IgD-negative memory B cell (primary cell): ENCODE measurements at regions not wholly inside any gene's neighbourhood (a gene's known extent, or its start where the extent isn't known, plus 50 kb on each side); places are given as distances from the start of the nearest gene placed in this dataset.

Source experiments
- H3K27ac Mint-ChIP-seq, 3 donors: one replicate each; pipeline ENCODE4 v1.8.0; 2020 to 2022; ENCODE audit warnings: mild to moderate bottlenecking in 3 of 3, mixed read lengths in 3 of 3, moderate library complexity in 1 of 3
- H3K27me3 Mint-ChIP-seq: one replicate; pipeline ENCODE4 v1.8.0; 2021; ENCODE audit warnings: mixed read lengths
- H3K36me3 Mint-ChIP-seq: one replicate; pipeline ENCODE4 v1.8.0; 2020; ENCODE audit warnings: mild to moderate bottlenecking, mixed read lengths
- H3K4me1 Mint-ChIP-seq, 3 donors: one replicate each; pipeline ENCODE4 v1.8.0; 2020 to 2022; ENCODE audit warnings: mixed read lengths in 3 of 3, mild to moderate bottlenecking in 1 of 3
- H3K4me3 Mint-ChIP-seq, 4 donors: one replicate each; pipeline ENCODE4 v1.8.0; 2020 to 2022; ENCODE audit warnings: mild to moderate bottlenecking in 4 of 4, mixed read lengths in 4 of 4, moderate library complexity in 3 of 4
- H3K9me3 Mint-ChIP-seq, 3 donors: one replicate each; pipeline ENCODE4 v1.8.0; 2020 to 2021; ENCODE audit warnings: mixed read lengths in 3 of 3, mild to moderate bottlenecking in 1 of 3

DNA sequence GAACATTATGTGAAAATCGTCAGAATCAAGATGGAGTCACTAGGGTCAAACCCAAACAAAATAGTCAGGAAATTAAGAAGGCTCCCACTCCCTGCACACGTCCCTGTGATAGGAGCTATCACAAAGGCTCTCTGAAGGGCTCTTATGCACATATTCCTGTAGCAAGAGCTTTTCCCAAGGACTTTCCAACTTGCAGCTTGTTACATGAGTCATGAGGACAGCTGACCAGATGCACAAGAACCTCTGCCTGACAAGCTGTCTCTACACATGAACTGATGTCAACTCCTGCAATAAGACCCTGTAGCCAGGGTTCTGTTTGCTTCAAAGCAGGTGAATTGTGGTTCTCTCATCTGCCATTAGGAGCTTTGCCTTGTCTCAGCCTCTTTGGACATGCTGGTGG is 122.4 kb downstream of the OLFM1 start:
- Mint-ChIP-seq H3K4me3 (no peak overlapping the region), H3K9me3 (peaks cover 1 to 8% (median 8%) of the 10 kb centered on the region in 3 donors), H3K4me1 (no peaks in the 10 kb centered on the region), H3K36me3 (peaks cover 1% of the 10 kb centered on the region), H3K27ac (no peak overlapping the region), H3K27me3 (peaks cover 10% of the 10 kb centered on the region)

GRCh38 chr9:135210676-135211523 is 123.4 kb downstream of the OLFM1 start:
- H3K4me3 Mint-ChIP-seq: no peak overlapping the region
- H3K4me1 Mint-ChIP-seq: no peaks in the 10 kb centered on the region
- H3K27me3 Mint-ChIP-seq: peaks cover 8% of the 10 kb centered on the region
- H3K27ac Mint-ChIP-seq: no peak overlapping the region
- peaks cover 1 to 10% (median 8%) of the 10 kb centered on the region in 3 donors for H3K9me3 Mint-ChIP-seq
- H3K36me3 Mint-ChIP-seq: no peaks in the 10 kb centered on the region

GRCh38 chr9:135211524-135211890 is 124.0 kb downstream of the OLFM1 start:
- H3K36me3 Mint-ChIP-seq: no peaks in the 10 kb centered on the region

GRCh38 chr9:135212961-135213360 is 125.5 kb downstream of the OLFM1 start:
- no peak overlapping the region for H3K4me3 Mint-ChIP-seq
- peaks cover 12% of the 10 kb centered on the region for H3K27me3 Mint-ChIP-seq
- no peaks in the 10 kb centered on the region for H3K36me3 Mint-ChIP-seq
- no peak overlapping the region for H3K27ac Mint-ChIP-seq
- H3K4me1 Mint-ChIP-seq: no peaks in the 10 kb centered on the region
- peaks cover 1 to 8% (median 8%) of the 10 kb centered on the region in 3 donors for H3K9me3 Mint-ChIP-seq

More at GRCh38 chr9:135211524-135211890, 124.0 kb downstream of the OLFM1 start:
- Mint-ChIP-seq H3K4me3 (no peak overlapping the region), H3K4me1 (no peaks in the 10 kb centered on the region), H3K27ac (no peak overlapping the region), H3K27me3 (peaks cover 8% of the 10 kb centered on the region), H3K9me3 (peaks cover 1 to 10% (median 8%) of the 10 kb centered on the region in 3 donors)

DNA sequence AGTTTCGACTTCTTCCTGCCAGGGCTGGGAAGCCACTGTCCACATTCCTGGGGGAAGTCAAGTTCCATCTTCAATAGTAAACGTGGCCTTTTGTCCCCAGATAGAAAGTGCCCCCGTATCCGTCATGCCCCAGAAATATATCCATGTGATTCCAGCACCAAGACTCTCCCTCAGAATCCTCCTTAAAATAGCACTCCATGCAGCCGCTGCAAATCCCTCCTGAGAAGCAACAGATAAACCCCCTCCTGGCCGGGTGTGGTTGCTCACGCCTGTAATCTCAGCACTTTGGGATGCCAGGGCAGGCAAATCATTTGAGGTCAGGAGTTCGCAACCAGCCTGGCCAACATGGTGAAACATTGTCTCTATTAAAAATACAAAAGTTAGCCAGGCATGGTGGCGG is 126.1 kb downstream of the OLFM1 start:
- no peaks in the 10 kb centered on the region for H3K4me1 Mint-ChIP-seq
- H3K27me3 Mint-ChIP-seq: peaks cover 12% of the 10 kb centered on the region
- H3K4me3 Mint-ChIP-seq: no peak overlapping the region

GRCh38 chr9:135214054-135214640 is 126.7 kb downstream of the OLFM1 start:
- H3K27ac Mint-ChIP-seq: no peak overlapping the region

More for the DNA sequence above, 126.1 kb downstream of the OLFM1 start:
- H3K9me3 Mint-ChIP-seq: peaks cover 1 to 8% (median 8%) of the 10 kb centered on the region in 3 donors
- H3K36me3 Mint-ChIP-seq: no peaks in the 10 kb centered on the region
- no peak overlapping the region for H3K27ac Mint-ChIP-seq

GRCh38 chr9:135214706-135215105 is 127.2 kb downstream of the OLFM1 start:
- Mint-ChIP-seq H3K4me1 (no peaks in the 10 kb centered on the region), H3K27ac (no peak overlapping the region), H3K9me3 (peaks cover 1 to 8% (median 4%) of the 10 kb centered on the region in 3 donors), H3K27me3 (peaks cover 13% of the 10 kb centered on the region), H3K36me3 (no peaks in the 10 kb centered on the region), H3K4me3 (no peak overlapping the region)

More at GRCh38 chr9:135214054-135214640, 126.7 kb downstream of the OLFM1 start:
- Mint-ChIP-seq H3K4me3 (no peak overlapping the region), H3K9me3 (peaks cover 1 to 8% (median 4%) of the 10 kb centered on the region in 3 donors), H3K27me3 (peaks cover 12% of the 10 kb centered on the region), H3K4me1 (no peaks in the 10 kb centered on the region), H3K36me3 (no peaks in the 10 kb centered on the region)

GRCh38 chr9:135215571-135216161 is 128.2 kb downstream of the OLFM1 start:
- no peak overlapping the region for H3K27ac Mint-ChIP-seq
- peaks cover 1 to 8% (median 4%) of the 10 kb centered on the region in 3 donors for H3K9me3 Mint-ChIP-seq
- no peaks in the 10 kb centered on the region for H3K4me1 Mint-ChIP-seq
- H3K4me3 Mint-ChIP-seq: no peak overlapping the region
- peaks cover 16% of the 10 kb centered on the region for H3K27me3 Mint-ChIP-seq
- no peaks in the 10 kb centered on the region for H3K36me3 Mint-ChIP-seq

- Mint-ChIP-seq H3K9me3 (peaks cover 1 to 5% (median 3%) of the 10 kb centered on the region in 3 donors), H3K27me3 (peaks cover 16% of the 10 kb centered on the region), H3K4me3 (no peak overlapping the region), H3K27ac (no peak overlapping the region), H3K4me1 (no peaks in the 10 kb centered on the region), H3K36me3 (no peaks in the 10 kb centered on the region)
Measured at GRCh38 chr9:135216236-135216635, 128.8 kb downstream of the OLFM1 start.

DNA sequence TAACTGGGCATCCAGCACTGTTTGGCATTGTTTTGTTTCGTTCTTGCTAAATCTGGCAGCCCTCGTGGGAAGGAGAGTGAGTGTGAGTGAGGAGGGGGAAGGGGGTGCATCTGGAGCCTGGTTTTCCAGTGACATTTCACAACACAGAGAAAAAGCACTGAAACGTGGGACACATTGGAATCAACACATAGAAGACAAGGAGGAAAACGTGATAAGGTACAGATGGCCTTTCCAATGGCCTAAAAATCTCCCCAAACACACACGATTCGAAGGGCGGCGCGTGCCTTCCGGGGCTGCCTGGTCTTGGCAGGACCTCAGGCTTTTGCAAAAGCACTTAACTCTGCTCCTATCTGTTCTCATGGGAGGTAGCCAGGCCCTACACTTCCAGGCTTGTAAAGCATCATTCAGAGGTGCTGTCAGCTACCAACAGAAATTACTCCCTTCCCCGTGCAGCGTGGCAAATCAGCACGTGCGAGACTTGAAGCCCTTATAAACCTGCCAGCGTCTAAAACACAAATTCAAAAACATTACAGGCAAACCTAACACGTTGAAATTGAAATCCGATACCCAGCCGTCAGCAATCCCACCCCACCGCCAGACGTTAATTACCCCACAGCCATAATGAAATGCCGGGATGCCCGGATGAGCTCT is 129.4 kb downstream of the OLFM1 start:
- Mint-ChIP-seq H3K4me3 (no peak overlapping the region), H3K27ac (no peak overlapping the region), H3K36me3 (no peaks in the 10 kb centered on the region), H3K4me1 (no peaks in the 10 kb centered on the region), H3K9me3 (peaks cover 1 to 5% (median 3%) of the 10 kb centered on the region in 3 donors), H3K27me3 (peaks cover 16% of the 10 kb centered on the region)

DNA sequence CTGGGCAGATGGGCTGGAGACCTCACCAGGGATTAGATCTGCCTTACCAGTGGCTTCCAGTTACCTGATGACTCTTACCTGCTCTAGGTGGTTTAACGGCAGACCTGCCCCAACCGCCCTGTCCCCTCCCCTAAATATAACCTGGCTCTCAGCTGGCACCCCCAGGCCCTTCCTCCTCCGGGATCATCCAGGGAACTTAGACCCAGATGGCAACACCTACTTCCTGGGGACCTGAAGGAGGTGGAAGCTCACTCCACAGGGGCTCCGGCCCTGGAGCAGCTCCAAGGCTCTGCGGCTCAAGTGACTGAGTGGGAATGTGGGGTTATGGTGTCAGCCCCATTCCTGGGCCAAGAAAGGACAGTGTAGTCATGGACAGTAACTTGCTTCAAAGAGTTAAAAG is 130.4 kb downstream of the OLFM1 start:
- Mint-ChIP-seq H3K4me1 (no peaks in the 10 kb centered on the region), H3K27me3 (peaks cover 16% of the 10 kb centered on the region), H3K27ac (no peak overlapping the region), H3K9me3 (peaks cover 0 to 3% (median 0%) of the 10 kb centered on the region in 3 donors), H3K36me3 (no peaks in the 10 kb centered on the region), H3K4me3 (no peak overlapping the region)

GRCh38 chr9:135218331-135219225 is 131.1 kb downstream of the OLFM1 start:
- peaks cover 0 to 3% (median 0%) of the 10 kb centered on the region in 3 donors for H3K9me3 Mint-ChIP-seq
- no peak overlapping the region for H3K4me3 Mint-ChIP-seq
- no peaks in the 10 kb centered on the region for H3K36me3 Mint-ChIP-seq
- no peak overlapping the region for H3K27ac Mint-ChIP-seq
- H3K27me3 Mint-ChIP-seq: peaks cover 13% of the 10 kb centered on the region
- H3K4me1 Mint-ChIP-seq: no peaks in the 10 kb centered on the region

DNA sequence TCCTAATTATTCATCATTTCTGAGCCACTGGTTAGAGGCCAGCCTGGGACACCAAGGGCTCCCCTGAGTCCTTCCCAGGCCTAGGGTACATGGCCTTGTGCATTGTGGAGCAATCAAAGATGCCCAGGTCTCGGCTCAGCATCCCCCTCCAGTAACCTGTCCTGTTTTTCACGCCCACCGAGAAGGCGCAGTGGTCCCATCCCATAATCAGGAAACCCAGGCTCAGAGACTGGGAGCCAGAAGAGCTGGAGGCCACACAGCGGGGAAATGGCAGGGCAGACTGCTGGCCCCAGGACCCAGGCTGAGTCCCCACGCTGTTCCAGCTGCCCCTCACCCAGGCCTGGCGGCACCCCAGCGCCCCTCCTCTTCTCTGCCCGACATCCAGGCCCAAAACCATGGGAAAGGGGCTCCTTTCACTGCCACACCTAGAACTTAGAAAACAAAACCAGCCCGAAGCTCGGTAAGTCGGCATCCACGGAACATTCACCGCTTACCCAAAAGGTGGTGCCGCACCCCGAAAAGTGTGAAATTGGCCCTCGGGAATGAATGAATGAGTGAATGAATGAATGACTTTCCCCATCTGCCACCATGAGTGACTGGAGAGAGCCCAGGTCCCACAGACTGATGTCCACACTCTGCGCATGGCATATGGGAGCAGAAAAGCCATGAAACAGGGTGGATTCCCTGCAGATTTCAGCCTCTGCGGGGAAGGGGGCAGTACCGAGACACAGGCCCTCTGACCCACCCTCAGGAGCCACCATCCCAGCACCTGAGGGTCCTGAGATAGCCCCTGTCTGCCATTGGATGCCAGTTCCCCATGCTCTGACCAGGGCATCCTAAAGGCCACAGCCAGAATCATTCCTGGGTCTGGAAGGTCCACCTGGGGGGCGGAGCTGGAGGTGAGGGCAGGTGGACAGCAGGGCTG is 132.5 kb downstream of the OLFM1 start:
- no peak overlapping the region for H3K4me3 Mint-ChIP-seq

More for the DNA sequence above, 132.5 kb downstream of the OLFM1 start:
- Mint-ChIP-seq H3K27me3 (peaks cover 12% of the 10 kb centered on the region), H3K27ac (no peak overlapping the region), H3K9me3 (peaks cover 0 to 2% (median 0%) of the 10 kb centered on the region in 3 donors), H3K4me1 (no peaks in the 10 kb centered on the region), H3K36me3 (no peaks in the 10 kb centered on the region)
